WTC11 (cell line): ENCODE measurements at regions not wholly inside any gene's neighbourhood (a gene's known extent, or its start where the extent isn't known, plus 50 kb on each side); places are given as distances from the start of the nearest gene placed in this dataset.

Source experiments
- CBFB ChIP-seq: sonication (generic); formaldehyde crosslinking; IDR thresholded peaks from 2 replicates; pipeline ENCODE4 v1.8.1; 2022; ENCODE audit warnings: mild to moderate bottlenecking, low read depth, missing genetic modification reagents
- FOXP1 ChIP-seq: sonication (generic); formaldehyde crosslinking; IDR thresholded peaks from 2 replicates; pipeline ENCODE4 v1.8.0; 2022; ENCODE audit warnings: missing genetic modification reagents, mild to moderate bottlenecking, moderate library complexity, borderline replicate concordance
- HMGA2 ChIP-seq: fragments of 250-450 bp; sonication (Bioruptor Pico); IDR thresholded peaks from 2 replicates; pipeline ENCODE4 v1.4.0; 2021; ENCODE audit warnings: mild to moderate bottlenecking, moderate library complexity
- SMAD3 ChIP-seq: sonication (generic); formaldehyde crosslinking; IDR thresholded peaks from 2 replicates; pipeline ENCODE4 v1.8.0; 2022; ENCODE audit warnings: missing genetic modification reagents, mild to moderate bottlenecking, borderline replicate concordance
- SMAD4 ChIP-seq: sonication (generic); formaldehyde crosslinking; IDR thresholded peaks from 2 replicates; pipeline ENCODE4 v1.8.0; 2022; ENCODE audit warnings: mild to moderate bottlenecking, missing genetic modification reagents
- ZNF219 ChIP-seq: sonication (generic); formaldehyde crosslinking; IDR thresholded peaks from 2 replicates; pipeline ENCODE4 v1.8.0; 2023; ENCODE audit warnings: missing genetic modification reagents, mild to moderate bottlenecking, borderline replicate concordance
- ZNF423 ChIP-seq: fragments of 250-450 bp; sonication (Bioruptor Pico); IDR thresholded peaks from 2 replicates; pipeline ENCODE4 v2.1.2; 2022; ENCODE audit warnings: mild to moderate bottlenecking, moderate library complexity
- TF ChIP-seq, protein P1 (sequence below): sonication (generic); formaldehyde crosslinking; IDR thresholded peaks from 2 replicates; pipeline ENCODE4 v1.8.0; 2022; ENCODE audit warnings: missing genetic modification reagents
- TF ChIP-seq, protein P2 (sequence below): sonication (generic); formaldehyde crosslinking; IDR thresholded peaks from 2 replicates; pipeline ENCODE4 v1.8.1; 2023; ENCODE audit warnings: mild to moderate bottlenecking, missing genetic modification reagents
- TF ChIP-seq, protein P3 (sequence below): fragments of 200-600 bp; IDR thresholded peaks from 2 replicates; pipeline ENCODE4 v1.8.0; 2022; ENCODE audit warnings: antibody characterized with exemption
- TF ChIP-seq, protein P4 (sequence below): sonication (generic); formaldehyde crosslinking; IDR thresholded peaks from 2 replicates; pipeline ENCODE4 v1.8.1; 2023; ENCODE audit warnings: mild to moderate bottlenecking, missing genetic modification reagents, borderline replicate concordance
- TF ChIP-seq, protein P5 (sequence below): sonication (generic); formaldehyde crosslinking; conservative IDR thresholded peaks from 2 replicates; pipeline ENCODE4 v1.8.1; 2022; ENCODE audit warnings: mild to moderate bottlenecking, missing genetic modification reagents

DNA sequence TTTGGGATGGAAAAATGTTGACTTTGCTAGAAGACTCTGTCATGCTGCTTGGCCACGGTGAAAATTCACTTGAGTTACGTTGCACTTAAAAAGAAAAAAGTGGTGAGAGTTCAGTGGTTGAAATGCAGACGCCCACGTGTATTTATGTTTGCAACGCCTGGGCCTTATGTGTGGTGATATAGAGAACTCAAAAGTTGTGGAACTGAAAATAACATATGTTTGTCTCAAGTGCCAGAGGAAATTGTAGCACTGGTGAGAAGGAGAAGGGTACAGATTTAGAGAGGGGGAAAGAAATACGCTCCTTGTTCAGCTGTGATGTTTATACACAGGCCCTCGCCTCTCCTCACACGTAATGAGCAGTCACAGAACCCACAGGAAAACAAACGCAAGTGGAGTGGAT lies 73.6 kb downstream of the EMX2 start:
- no peak for TF ChIP-seq HMGA2 (CRISPR knock-in tag)
- TF ChIP-seq ZNF219 (CRISPR knock-in tag): no peak
- TF ChIP-seq CBFB (CRISPR knock-in tag): no peak
- TF ChIP-seq, protein P1, sequence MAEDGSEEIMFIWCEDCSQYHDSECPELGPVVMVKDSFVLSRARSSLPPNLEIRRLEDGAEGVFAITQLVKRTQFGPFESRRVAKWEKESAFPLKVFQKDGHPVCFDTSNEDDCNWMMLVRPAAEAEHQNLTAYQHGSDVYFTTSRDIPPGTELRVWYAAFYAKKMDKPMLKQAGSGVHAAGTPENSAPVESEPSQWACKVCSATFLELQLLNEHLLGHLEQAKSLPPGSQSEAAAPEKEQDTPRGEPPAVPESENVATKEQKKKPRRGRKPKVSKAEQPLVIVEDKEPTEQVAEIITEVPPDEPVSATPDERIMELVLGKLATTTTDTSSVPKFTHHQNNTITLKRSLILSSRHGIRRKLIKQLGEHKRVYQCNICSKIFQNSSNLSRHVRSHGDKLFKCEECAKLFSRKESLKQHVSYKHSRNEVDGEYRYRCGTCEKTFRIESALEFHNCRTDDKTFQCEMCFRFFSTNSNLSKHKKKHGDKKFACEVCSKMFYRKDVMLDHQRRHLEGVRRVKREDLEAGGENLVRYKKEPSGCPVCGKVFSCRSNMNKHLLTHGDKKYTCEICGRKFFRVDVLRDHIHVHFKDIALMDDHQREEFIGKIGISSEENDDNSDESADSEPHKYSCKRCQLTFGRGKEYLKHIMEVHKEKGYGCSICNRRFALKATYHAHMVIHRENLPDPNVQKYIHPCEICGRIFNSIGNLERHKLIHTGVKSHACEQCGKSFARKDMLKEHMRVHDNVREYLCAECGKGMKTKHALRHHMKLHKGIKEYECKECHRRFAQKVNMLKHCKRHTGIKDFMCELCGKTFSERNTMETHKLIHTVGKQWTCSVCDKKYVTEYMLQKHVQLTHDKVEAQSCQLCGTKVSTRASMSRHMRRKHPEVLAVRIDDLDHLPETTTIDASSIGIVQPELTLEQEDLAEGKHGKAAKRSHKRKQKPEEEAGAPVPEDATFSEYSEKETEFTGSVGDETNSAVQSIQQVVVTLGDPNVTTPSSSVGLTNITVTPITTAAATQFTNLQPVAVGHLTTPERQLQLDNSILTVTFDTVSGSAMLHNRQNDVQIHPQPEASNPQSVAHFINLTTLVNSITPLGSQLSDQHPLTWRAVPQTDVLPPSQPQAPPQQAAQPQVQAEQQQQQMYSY (CRISPR knock-in tag): no peak
- TF ChIP-seq, protein P2, sequence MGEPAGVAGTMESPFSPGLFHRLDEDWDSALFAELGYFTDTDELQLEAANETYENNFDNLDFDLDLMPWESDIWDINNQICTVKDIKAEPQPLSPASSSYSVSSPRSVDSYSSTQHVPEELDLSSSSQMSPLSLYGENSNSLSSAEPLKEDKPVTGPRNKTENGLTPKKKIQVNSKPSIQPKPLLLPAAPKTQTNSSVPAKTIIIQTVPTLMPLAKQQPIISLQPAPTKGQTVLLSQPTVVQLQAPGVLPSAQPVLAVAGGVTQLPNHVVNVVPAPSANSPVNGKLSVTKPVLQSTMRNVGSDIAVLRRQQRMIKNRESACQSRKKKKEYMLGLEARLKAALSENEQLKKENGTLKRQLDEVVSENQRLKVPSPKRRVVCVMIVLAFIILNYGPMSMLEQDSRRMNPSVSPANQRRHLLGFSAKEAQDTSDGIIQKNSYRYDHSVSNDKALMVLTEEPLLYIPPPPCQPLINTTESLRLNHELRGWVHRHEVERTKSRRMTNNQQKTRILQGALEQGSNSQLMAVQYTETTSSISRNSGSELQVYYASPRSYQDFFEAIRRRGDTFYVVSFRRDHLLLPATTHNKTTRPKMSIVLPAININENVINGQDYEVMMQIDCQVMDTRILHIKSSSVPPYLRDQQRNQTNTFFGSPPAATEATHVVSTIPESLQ (CRISPR knock-in tag): no peak
- TF ChIP-seq SMAD3 (CRISPR knock-in tag): no peak
- no peak for TF ChIP-seq SMAD4 (CRISPR knock-in tag)
- TF ChIP-seq, protein P3, sequence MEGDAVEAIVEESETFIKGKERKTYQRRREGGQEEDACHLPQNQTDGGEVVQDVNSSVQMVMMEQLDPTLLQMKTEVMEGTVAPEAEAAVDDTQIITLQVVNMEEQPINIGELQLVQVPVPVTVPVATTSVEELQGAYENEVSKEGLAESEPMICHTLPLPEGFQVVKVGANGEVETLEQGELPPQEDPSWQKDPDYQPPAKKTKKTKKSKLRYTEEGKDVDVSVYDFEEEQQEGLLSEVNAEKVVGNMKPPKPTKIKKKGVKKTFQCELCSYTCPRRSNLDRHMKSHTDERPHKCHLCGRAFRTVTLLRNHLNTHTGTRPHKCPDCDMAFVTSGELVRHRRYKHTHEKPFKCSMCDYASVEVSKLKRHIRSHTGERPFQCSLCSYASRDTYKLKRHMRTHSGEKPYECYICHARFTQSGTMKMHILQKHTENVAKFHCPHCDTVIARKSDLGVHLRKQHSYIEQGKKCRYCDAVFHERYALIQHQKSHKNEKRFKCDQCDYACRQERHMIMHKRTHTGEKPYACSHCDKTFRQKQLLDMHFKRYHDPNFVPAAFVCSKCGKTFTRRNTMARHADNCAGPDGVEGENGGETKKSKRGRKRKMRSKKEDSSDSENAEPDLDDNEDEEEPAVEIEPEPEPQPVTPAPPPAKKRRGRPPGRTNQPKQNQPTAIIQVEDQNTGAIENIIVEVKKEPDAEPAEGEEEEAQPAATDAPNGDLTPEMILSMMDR: no peak
- TF ChIP-seq, protein P4, sequence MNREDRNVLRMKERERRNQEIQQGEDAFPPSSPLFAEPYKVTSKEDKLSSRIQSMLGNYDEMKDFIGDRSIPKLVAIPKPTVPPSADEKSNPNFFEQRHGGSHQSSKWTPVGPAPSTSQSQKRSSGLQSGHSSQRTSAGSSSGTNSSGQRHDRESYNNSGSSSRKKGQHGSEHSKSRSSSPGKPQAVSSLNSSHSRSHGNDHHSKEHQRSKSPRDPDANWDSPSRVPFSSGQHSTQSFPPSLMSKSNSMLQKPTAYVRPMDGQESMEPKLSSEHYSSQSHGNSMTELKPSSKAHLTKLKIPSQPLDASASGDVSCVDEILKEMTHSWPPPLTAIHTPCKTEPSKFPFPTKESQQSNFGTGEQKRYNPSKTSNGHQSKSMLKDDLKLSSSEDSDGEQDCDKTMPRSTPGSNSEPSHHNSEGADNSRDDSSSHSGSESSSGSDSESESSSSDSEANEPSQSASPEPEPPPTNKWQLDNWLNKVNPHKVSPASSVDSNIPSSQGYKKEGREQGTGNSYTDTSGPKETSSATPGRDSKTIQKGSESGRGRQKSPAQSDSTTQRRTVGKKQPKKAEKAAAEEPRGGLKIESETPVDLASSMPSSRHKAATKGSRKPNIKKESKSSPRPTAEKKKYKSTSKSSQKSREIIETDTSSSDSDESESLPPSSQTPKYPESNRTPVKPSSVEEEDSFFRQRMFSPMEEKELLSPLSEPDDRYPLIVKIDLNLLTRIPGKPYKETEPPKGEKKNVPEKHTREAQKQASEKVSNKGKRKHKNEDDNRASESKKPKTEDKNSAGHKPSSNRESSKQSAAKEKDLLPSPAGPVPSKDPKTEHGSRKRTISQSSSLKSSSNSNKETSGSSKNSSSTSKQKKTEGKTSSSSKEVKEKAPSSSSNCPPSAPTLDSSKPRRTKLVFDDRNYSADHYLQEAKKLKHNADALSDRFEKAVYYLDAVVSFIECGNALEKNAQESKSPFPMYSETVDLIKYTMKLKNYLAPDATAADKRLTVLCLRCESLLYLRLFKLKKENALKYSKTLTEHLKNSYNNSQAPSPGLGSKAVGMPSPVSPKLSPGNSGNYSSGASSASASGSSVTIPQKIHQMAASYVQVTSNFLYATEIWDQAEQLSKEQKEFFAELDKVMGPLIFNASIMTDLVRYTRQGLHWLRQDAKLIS (CRISPR knock-in tag): no peak
- TF ChIP-seq ZNF423 (CRISPR knock-in tag): no peak
- TF ChIP-seq, protein P5, sequence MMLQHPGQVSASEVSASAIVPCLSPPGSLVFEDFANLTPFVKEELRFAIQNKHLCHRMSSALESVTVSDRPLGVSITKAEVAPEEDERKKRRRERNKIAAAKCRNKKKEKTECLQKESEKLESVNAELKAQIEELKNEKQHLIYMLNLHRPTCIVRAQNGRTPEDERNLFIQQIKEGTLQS (CRISPR knock-in tag): no peak
- TF ChIP-seq FOXP1 (CRISPR knock-in tag): no peak
